Epithelial cell of esophagus (primary cell): ENCODE measurements at regions not wholly inside any gene's neighbourhood (a gene's known extent, or its start where the extent isn't known, plus 50 kb on each side); places are given as distances from the start of the nearest gene placed in this dataset.

Source experiments
- DNase-seq: peaks from one replicate; pipeline ENCODE4 v3.0.0; 2010; ENCODE audit warnings: low read depth
- H3K4me3 ChIP-seq: 2 replicates; pipeline ENCODE4 v1.5.1; 2011; ENCODE audit warnings: mild to moderate bottlenecking, low read length, control low read depth
- TF ChIP-seq, protein P1 (sequence below): IDR thresholded peaks from 2 replicates; pipeline ENCODE4 v1.5.1; 2011; ENCODE audit warnings: low read depth, mild to moderate bottlenecking, low read length, control low read depth, inconsistent platforms; ENCODE audit not compliant: insufficient read depth; ENCODE audit errors: missing control alignments

DNA sequence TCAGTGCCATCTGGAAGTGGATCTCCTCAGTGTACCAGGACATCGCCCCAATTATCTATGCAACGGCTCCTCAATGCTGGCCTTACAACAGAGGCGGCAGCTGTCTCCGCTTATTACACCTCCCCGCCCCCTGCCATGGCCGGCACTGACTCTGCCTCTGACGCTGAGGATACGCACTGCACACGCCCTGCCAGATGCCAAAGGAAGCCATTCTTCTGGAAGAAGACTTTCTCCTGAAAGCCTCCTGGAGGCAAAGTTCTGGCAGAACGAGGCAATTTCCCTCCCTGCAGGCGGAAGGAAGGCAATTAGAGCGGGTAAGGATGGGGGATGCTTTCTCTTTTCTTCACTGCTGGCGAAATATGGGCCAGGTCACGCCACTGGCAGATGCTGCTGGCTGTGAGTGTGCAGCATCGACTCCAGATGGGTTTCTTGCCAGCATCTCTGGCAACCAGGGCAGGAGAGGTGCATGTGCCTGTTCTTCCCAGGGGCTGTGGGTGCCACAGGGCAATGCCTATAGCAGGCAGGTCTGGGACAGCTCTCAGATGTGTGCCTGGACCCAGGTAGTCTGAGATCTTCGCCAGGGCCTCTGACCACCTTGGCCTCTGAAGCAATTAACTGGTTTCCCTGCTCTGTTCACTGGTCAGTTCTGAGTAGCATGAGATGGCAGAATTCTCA lies 62.2 kb upstream of the MRPS22 start:
- no peak overlapping the region for H3K4me3 ChIP-seq
- no peak for DNase-seq
- TF ChIP-seq, protein P1, sequence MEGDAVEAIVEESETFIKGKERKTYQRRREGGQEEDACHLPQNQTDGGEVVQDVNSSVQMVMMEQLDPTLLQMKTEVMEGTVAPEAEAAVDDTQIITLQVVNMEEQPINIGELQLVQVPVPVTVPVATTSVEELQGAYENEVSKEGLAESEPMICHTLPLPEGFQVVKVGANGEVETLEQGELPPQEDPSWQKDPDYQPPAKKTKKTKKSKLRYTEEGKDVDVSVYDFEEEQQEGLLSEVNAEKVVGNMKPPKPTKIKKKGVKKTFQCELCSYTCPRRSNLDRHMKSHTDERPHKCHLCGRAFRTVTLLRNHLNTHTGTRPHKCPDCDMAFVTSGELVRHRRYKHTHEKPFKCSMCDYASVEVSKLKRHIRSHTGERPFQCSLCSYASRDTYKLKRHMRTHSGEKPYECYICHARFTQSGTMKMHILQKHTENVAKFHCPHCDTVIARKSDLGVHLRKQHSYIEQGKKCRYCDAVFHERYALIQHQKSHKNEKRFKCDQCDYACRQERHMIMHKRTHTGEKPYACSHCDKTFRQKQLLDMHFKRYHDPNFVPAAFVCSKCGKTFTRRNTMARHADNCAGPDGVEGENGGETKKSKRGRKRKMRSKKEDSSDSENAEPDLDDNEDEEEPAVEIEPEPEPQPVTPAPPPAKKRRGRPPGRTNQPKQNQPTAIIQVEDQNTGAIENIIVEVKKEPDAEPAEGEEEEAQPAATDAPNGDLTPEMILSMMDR = no peak

- TF ChIP-seq, protein P1 = no peak
- no peak overlapping the region for H3K4me3 ChIP-seq
- no peak for DNase-seq
Observed at GRCh38 chr3:139283301-139283700, 60.5 kb upstream of the MRPS22 start.

- no peak for DNase-seq
- H3K4me3 ChIP-seq = no peak overlapping the region
- TF ChIP-seq, protein P1 = no peak
Observed at GRCh38 chr3:139284221-139284620, 59.6 kb upstream of the MRPS22 start.

GRCh38 chr3:139285691-139286090 lies 58.1 kb upstream of the MRPS22 start:
- TF ChIP-seq, protein P1 = no peak
- DNase-seq = no peak
- H3K4me3 ChIP-seq = no peak overlapping the region

DNA sequence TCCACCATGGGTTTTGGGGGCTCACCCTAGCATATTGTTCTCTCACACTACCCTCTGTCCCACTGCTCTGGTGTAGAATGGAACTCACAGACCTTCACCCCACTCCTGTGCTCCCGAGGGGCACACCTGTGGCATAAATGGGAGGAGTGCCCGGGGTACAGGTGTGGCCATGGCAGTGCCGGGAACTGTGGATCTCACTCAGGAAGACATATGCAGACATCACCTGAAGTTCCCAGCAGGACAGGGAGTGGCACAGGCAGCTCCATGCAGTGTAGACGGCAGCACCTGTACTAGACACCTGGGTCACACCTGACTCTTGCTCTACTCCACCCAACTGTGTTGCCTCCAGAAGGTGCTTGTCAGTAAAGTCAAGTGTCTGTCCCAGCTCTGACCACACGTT lies 57.6 kb upstream of the MRPS22 start:
- DNase-seq = no peak
- TF ChIP-seq, protein P1 = no peak
- no peak overlapping the region for H3K4me3 ChIP-seq

DNA sequence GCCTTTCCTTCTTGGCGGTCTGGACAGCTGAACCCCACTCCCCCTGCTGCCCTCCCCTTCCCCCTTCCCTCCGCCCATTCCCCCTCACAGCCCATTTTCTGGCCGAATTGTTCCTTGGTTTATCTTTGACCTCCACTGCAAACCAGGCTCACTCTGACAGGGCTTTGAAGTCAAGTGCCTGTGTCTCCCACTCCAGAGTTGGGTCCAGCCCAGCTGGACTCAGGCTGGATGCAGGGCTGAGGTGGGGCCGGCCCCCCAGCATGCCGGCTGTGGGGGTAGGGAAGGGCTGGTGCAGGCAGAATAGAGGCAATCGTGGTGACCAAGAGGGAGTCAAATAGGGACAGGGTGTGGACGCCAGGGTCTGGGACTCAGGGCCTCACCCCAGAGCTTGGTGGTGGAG lies 57.0 kb upstream of the MRPS22 start:
- no peak for DNase-seq
- TF ChIP-seq, protein P1 = no peak
- H3K4me3 ChIP-seq = no peak overlapping the region

- no peak for DNase-seq
- H3K4me3 ChIP-seq = no peak overlapping the region
- TF ChIP-seq, protein P1 = no peak
Observed at GRCh38 chr3:139287557-139287956, 56.3 kb upstream of the MRPS22 start.
